H1 (cell line): ENCODE measurements at regions not wholly inside any gene's neighbourhood (a gene's known extent, or its start where the extent isn't known, plus 50 kb on each side); places are given as distances from the start of the nearest gene placed in this dataset.

Experiments used
- CTCF ChIA-PET: fragments of 300-600 bp; sonication (Branson Sonifier 250); formaldehyde crosslinking; loops from one replicate; lab custom pipeline; 2021; ENCODE audit not compliant: partially characterized antibody; lab: Charles Lee
- POLR2A ChIA-PET: fragments of 300-600 bp; sonication (Branson Sonifier 250); formaldehyde crosslinking; loops from one replicate; lab custom pipeline; 2021; ENCODE audit warnings: inconsistent platforms; ENCODE audit not compliant: partially characterized antibody; lab: Charles Lee
- DNase-seq, 2 experiments: peaks; one replicate each; pipeline versions ENCODE4 v3.0.0 to v3.0.0-alpha.2; 2010 to 2022; ENCODE audit warnings: low spot score in 2 of 2, low read depth in 1 of 2, mixed read lengths in 1 of 2
- FAIRE-seq: peaks from 2 replicates; lab custom pipeline; 2011; peaks lifted over from hg19 to GRCh38; lab: Jason Lieb, UNC
- H2AFZ ChIP-seq: 2 replicates; pipeline ENCODE4 v1.8.1; 2012; ENCODE audit warnings: low read length, inconsistent platforms
- H2AK5ac ChIP-seq: 2 replicates; pipeline ENCODE4 v1.6.1; 2013; ENCODE audit warnings: low read depth, low read length
- H2BK120ac ChIP-seq: replicated peaks from 2 replicates; pipeline ENCODE3; 2013; ENCODE audit warnings: low read depth, low read length, inconsistent platforms
- H2BK12ac ChIP-seq: 2 replicates; pipeline ENCODE4 v1.6.1; 2013; ENCODE audit warnings: low read depth, low read length
- H2BK15ac ChIP-seq: 2 replicates; pipeline ENCODE4 v1.6.1; 2013; ENCODE audit warnings: low read length
- H2BK20ac ChIP-seq: 2 replicates; pipeline ENCODE4 v1.6.1; 2013; ENCODE audit warnings: low read length
- H2BK5ac ChIP-seq: 2 replicates; pipeline ENCODE4 v1.6.1; 2013; ENCODE audit warnings: low read depth, low read length
- H3K14ac ChIP-seq: 2 replicates; pipeline ENCODE4 v1.6.1; 2013; ENCODE audit warnings: inconsistent platforms; ENCODE audit not compliant: insufficient read length
- H3K18ac ChIP-seq: 2 replicates; pipeline ENCODE4 v1.6.1; 2013; ENCODE audit warnings: low read length; ENCODE audit errors: extremely low read depth
- H3K23ac ChIP-seq: 2 replicates; pipeline ENCODE4 v1.6.1; 2013; ENCODE audit warnings: inconsistent platforms; ENCODE audit not compliant: insufficient read length
- H3K23me2 ChIP-seq: 2 replicates; pipeline ENCODE4 v1.6.1; 2013; ENCODE audit warnings: low read depth, low read length
- H3K27ac ChIP-seq: 2 replicates; pipeline ENCODE4 v1.6.1; 2011; ENCODE audit warnings: low read depth, low read length, inconsistent platforms
- H3K27me3 ChIP-seq, 4 experiments: replicated peaks in 1 of 4; 1 replicate in 1 of 4; 2 replicates in 3 of 4; pipeline versions ENCODE4 v1.6.1 to v1.8.1; 2011 to 2013; ENCODE audit warnings: low read length in 3 of 4, mild to moderate bottlenecking in 3 of 4, inconsistent platforms in 2 of 4, mixed read lengths in 2 of 4, moderate library complexity in 1 of 4; ENCODE audit not compliant: control insufficient read depth in 3 of 4, insufficient read depth in 3 of 4; ENCODE audit errors: extremely low read depth in 1 of 4
- H3K36me3 ChIP-seq, 4 experiments: 2 replicates each; pipeline versions ENCODE4 v1.6.1 to v1.8.1; 2011 to 2013; ENCODE audit warnings: mild to moderate bottlenecking in 4 of 4, low read length in 3 of 4, moderate library complexity in 2 of 4, control low read depth in 1 of 4, inconsistent platforms in 1 of 4; ENCODE audit not compliant: insufficient read depth in 4 of 4, control insufficient read depth in 2 of 4
- H3K4ac ChIP-seq: replicated peaks from 2 replicates; pipeline ENCODE3; 2013; ENCODE audit warnings: low read length, low read depth, mixed read lengths, inconsistent platforms; ENCODE audit not compliant: insufficient read length
- H3K4me1 ChIP-seq, 4 experiments: replicated peaks in 1 of 4; 1 replicate in 1 of 4; 2 replicates in 3 of 4; pipeline versions ENCODE4 v1.6.1 to v1.8.1; 2011 to 2013; ENCODE audit warnings: low read length in 3 of 4, inconsistent platforms in 2 of 4, mixed read lengths in 1 of 4; ENCODE audit not compliant: insufficient read depth in 4 of 4, control insufficient read depth in 3 of 4
- H3K4me2 ChIP-seq, 2 experiments: 2 replicates each; pipeline versions ENCODE4 v1.6.1 to v1.8.1; 2011 to 2013; ENCODE audit warnings: low read depth in 2 of 2, low read length in 2 of 2, control low read depth in 1 of 2, inconsistent platforms in 1 of 2, mild to moderate bottlenecking in 1 of 2; ENCODE audit not compliant: insufficient read depth in 1 of 2
- H3K4me3 ChIP-seq, 4 experiments: fragments of 200-600, 300-600 bp in 1 of 4; sonication (generic), shearing (Covaris generic), sonication (Bioruptor Twin) in 1 of 4; 2 replicates each; pipeline versions ENCODE4 v1.5.1 to v1.8.1; 2011 to 2016; ENCODE audit warnings: low read length in 4 of 4, low read depth in 3 of 4, control low read depth in 2 of 4, inconsistent platforms in 2 of 4, mild to moderate bottlenecking in 2 of 4, mixed read lengths in 1 of 4, moderate library complexity in 1 of 4; ENCODE audit not compliant: insufficient read depth in 2 of 4; ENCODE audit errors: extremely low read depth in 1 of 4
- H3K56ac ChIP-seq: replicated peaks from 2 replicates; pipeline ENCODE3; 2013; ENCODE audit warnings: low read depth, mild to moderate bottlenecking, mixed read lengths, low read length, inconsistent platforms; ENCODE audit not compliant: insufficient read length
- H3K79me1 ChIP-seq: 2 replicates; pipeline ENCODE4 v1.6.1; 2013; ENCODE audit warnings: low read depth, low read length, control low read depth
- H3K79me2 ChIP-seq, 2 experiments: 2 replicates each; pipeline versions ENCODE4 v1.6.1 to v1.8.1; 2012 to 2013; ENCODE audit warnings: low read length in 2 of 2, mild to moderate bottlenecking in 2 of 2, inconsistent platforms in 1 of 2; ENCODE audit not compliant: insufficient read depth in 2 of 2, control insufficient read depth in 1 of 2
- H3K9ac ChIP-seq, 4 experiments: replicated peaks in 1 of 4; 1 replicate in 1 of 4; 2 replicates in 3 of 4; pipeline versions ENCODE4 v1.6.1 to v1.8.1; 2011 to 2013; ENCODE audit warnings: low read depth in 3 of 4, low read length in 3 of 4, control low read depth in 2 of 4, mild to moderate bottlenecking in 2 of 4, moderate library complexity in 2 of 4, inconsistent platforms in 1 of 4; ENCODE audit errors: extremely low read depth in 1 of 4
- H3K9me3 ChIP-seq, 2 experiments: 2 replicates each; pipeline versions ENCODE4 v1.6.1 to v1.8.1; 2012 to 2013; ENCODE audit warnings: mild to moderate bottlenecking in 2 of 2, moderate library complexity in 2 of 2, control low read depth in 1 of 2, inconsistent platforms in 1 of 2, low read depth in 1 of 2, low read length in 1 of 2, mixed read lengths in 1 of 2; ENCODE audit not compliant: insufficient read depth in 2 of 2
- H4K20me1 ChIP-seq, 2 experiments: replicated peaks in 1 of 2; 2 replicates each; pipeline versions ENCODE3 to v1.8.1; 2011 to 2013; ENCODE audit warnings: inconsistent platforms in 2 of 2, low read length in 2 of 2, mild to moderate bottlenecking in 1 of 2; ENCODE audit not compliant: insufficient read depth in 2 of 2, control insufficient read depth in 1 of 2
- H4K5ac ChIP-seq: 2 replicates; pipeline ENCODE4 v1.6.1; 2013; ENCODE audit warnings: low read length, low read depth, mixed read lengths, inconsistent platforms; ENCODE audit not compliant: insufficient read length
- H4K8ac ChIP-seq: 2 replicates; pipeline ENCODE4 v1.8.0; 2013; ENCODE audit warnings: mild to moderate bottlenecking, moderate library complexity, low read length, inconsistent platforms; ENCODE audit not compliant: insufficient read depth; ENCODE audit errors: extremely low read depth
- H4K91ac ChIP-seq: replicated peaks from 2 replicates; pipeline ENCODE3; 2013; ENCODE audit warnings: low read length, mixed read lengths, inconsistent platforms; ENCODE audit not compliant: insufficient read length
- CBX5 ChIP-seq: fragments of 300-800, 300-1000 bp; sonication (generic); IDR thresholded peaks from 2 replicates; pipeline ENCODE4 v1.7.1; 2016; ENCODE audit warnings: antibody characterized with exemption, low read length, low read depth
- CEBPB ChIP-seq: IDR thresholded peaks from 2 replicates; pipeline ENCODE4 v1.6.1; 2012; ENCODE audit warnings: low read depth, low read length
- CHD2 ChIP-seq: IDR thresholded peaks from 2 replicates; pipeline ENCODE4 v1.6.1; 2012; ENCODE audit warnings: low read length, improper control_type of control experiment
- EZH2 ChIP-seq: fragments of 200-600 bp; sonication (generic); IDR thresholded peaks from 2 replicates; pipeline ENCODE4 v1.7.1; 2012; ENCODE audit warnings: low read depth, mild to moderate bottlenecking, moderate library complexity, low read length, inconsistent platforms; ENCODE audit not compliant: severe bottlenecking
- FOSL1 ChIP-seq: IDR thresholded peaks from 2 replicates; pipeline ENCODE4 v1.6.1; 2011; ENCODE audit warnings: mild to moderate bottlenecking, low read depth, low read length, moderate library complexity; ENCODE audit not compliant: insufficient read depth
- KDM1A ChIP-seq: fragments of 200-600, 300-600 bp; sonication (generic); IDR thresholded peaks from 2 replicates; pipeline ENCODE4 v1.7.1; 2016; ENCODE audit warnings: mild to moderate bottlenecking, low read length, borderline replicate concordance
- KDM5A ChIP-seq: fragments of 200-600 bp; IDR thresholded peaks from 2 replicates; pipeline ENCODE4 v1.7.1; 2012; ENCODE audit warnings: mild to moderate bottlenecking, low read length, inconsistent platforms, mixed read lengths
- NRF1 ChIP-seq: IDR thresholded peaks from 2 replicates; pipeline ENCODE4 v1.6.1; 2011; ENCODE audit warnings: mild to moderate bottlenecking, low read depth, low read length, improper control_type of control experiment
- PHF8 ChIP-seq: fragments of 200-600 bp; sonication (generic); conservative IDR thresholded peaks from 2 replicates; pipeline ENCODE4 v1.7.1; 2012; ENCODE audit warnings: low read depth, mild to moderate bottlenecking, inconsistent platforms, low read length, moderate library complexity
- POU5F1 ChIP-seq: IDR thresholded peaks from 2 replicates; pipeline ENCODE4 v1.6.1; 2011; ENCODE audit warnings: low read depth, mild to moderate bottlenecking, low read length, moderate library complexity
- RFX5 ChIP-seq: IDR thresholded peaks from 2 replicates; pipeline ENCODE4 v1.6.1; 2011; ENCODE audit warnings: low read depth, low read length, improper control_type of control experiment, borderline replicate concordance
- SIX5 ChIP-seq: IDR thresholded peaks from 2 replicates; pipeline ENCODE4 v1.6.1; 2011; ENCODE audit warnings: mild to moderate bottlenecking, low read depth, low read length
- SRF ChIP-seq: IDR thresholded peaks from 2 replicates; pipeline ENCODE4 v1.6.1; 2011; ENCODE audit warnings: mild to moderate bottlenecking, low read depth, low read length, moderate library complexity
- TEAD4 ChIP-seq: IDR thresholded peaks from 2 replicates; pipeline ENCODE4 v1.6.1; 2012; ENCODE audit warnings: low read depth, low read length, inconsistent platforms, mixed read lengths
- WGBS, 2 experiments: shearing (Covaris generic) in 1 of 2; methylation state at CpG; one replicate each; pipeline versions ENCODE4 v1.1.6 to v1.1.7; 2013 to 2015; ENCODE audit warnings: low lambda C conversion rate in 2 of 2, mixed read lengths in 2 of 2, inconsistent platforms in 1 of 2, low coverage in 1 of 2, missing lambda C conversion rate in 1 of 2; ENCODE audit not compliant: insufficient replicate concordance in 2 of 2, insufficient coverage in 1 of 2, insufficient read length in 1 of 2; ENCODE audit errors: extremely low coverage in 1 of 2, missing lambda C conversion rate in 1 of 2; 5-methylcytosine and 5-hydroxymethylcytosine counted together

DNA sequence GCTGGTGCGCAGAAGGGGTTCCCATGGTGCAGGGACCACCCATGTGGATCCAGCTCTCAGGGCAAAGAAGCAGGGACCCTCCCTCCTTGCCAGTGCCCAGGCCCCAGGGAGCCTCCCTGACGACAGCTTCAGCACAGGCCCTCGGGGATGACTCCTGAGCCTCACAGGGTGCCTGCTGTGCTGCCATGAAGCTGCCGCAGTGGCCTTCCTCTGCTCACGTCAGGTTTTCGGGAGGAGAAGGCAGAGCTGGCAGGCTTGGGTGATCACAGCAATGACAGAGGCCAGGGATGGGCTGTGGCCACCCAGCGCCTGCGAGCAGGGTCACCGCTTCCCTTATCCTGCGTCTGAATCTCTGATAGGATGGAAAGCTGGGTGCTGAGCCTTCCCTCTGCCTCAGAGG is 276.2 kb downstream of the BRD1 start:
- Histone ChIP-seq H2AFZ (no peak overlapping the region), H3K23ac (no peak overlapping the region), H3K36me3 (no peaks in the 10 kb centered on the region), H4K20me1 (no peaks in the 10 kb centered on the region), H3K4ac (no peak overlapping the region), H3K9me3 (peaks cover 8 to 14% of the 10 kb centered on the region in 2 experiments; a peak in 3 of 4 replicates), H3K4me1 (peaks cover 0 to 5% (median 3%) of the 10 kb centered on the region in 4 experiments; a peak in 6 of 7 replicates), H2BK15ac (no peak overlapping the region; the same call in 1 of the 2 replicates), H2BK12ac (no peak overlapping the region), H3K27me3 (no peaks in the 10 kb centered on the region; a peak in 2 of 7 replicates), H3K9ac (no peak overlapping the region), H3K4me3 (no peak overlapping the region), H3K79me1 (no peaks in the 10 kb centered on the region), H3K27ac (no peak overlapping the region), H4K91ac (no peak overlapping the region), H3K79me2 (no peaks in the 10 kb centered on the region), H4K5ac (no peak overlapping the region), H3K14ac (no peak overlapping the region), H3K4me2 (no peak overlapping the region), H3K56ac (no peak overlapping the region), H3K18ac (no peak overlapping the region), H2AK5ac (no peak overlapping the region), H2BK5ac (no peak overlapping the region), H3K23me2 (no peaks in the 10 kb centered on the region), H2BK120ac (no peak overlapping the region), H4K8ac (no peak overlapping the region), H2BK20ac (no peak overlapping the region)
- no peak for FAIRE-seq
- TF ChIP-seq NRF1 (no peak), CEBPB (no peak), CBX5 (no peak), KDM1A (no peak), RFX5 (no peak), TEAD4 (no peak), SIX5 (no peak), FOSL1 (no peak), KDM5A (no peak), SRF (no peak), POU5F1 (no peak), CHD2 (no peak), EZH2 (no peak), PHF8 (no peak)
- 90% methylated on average over 10 of the region's 10 CpGs; no CpG with 5 or more reads in 1 of the 2 experiments for WGBS, 2 experiments
- no peak for DNase-seq
- POLR2A ChIA-PET = no interaction called here
- CTCF ChIA-PET = interaction anchor here (0.7 to 2.8 kb wide), 18 partner anchors 10 to 1969 kb away, joined by 3 to 13 read pairs (median 3); no protein-coding TSS in a partner anchor
